ENCODE measurements at regions not wholly inside any gene's neighbourhood (a gene's known extent, or its start where the extent isn't known, plus 50 kb on each side); places are given as distances from the start of the nearest gene placed in this dataset.

- TF ChIP-seq ZNF425 (CRISPR knock-in tag; conservative IDR thresholded peaks at IDR 0.05) (no peak), MXD4 (CRISPR knock-in tag; IDR thresholded peaks at IDR 0.05; ENCODE audit: borderline replicate concordance) (no peak)
Observed at GRCh38 chr12:47481041-47481440, 224.8 kb downstream of the RPAP3 start (continued).

DNA sequence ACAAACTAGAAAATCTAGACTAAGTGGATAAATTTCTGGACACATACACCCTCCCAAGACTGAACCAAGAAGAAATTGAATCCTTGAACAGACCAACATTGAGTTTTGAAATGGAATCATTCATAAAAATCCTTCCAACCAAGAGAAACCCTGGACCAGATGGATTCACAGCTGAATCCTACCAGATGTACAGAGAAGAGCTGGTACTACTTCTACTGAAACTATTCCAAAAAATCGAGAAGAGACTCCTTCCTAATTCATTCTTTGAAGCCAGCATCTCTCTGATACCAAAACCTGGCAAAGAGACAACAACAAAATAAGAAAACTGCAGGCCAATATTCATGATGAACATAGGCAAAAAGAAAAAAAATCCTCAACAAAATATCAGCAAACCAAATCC lies 227.4 kb downstream of the RPAP3 start:
- CTCF ChIA-PET, result no interaction called here
- H3K27ac Mint-ChIP-seq, result no peak overlapping the region
- H3K9me3 Mint-ChIP-seq, result peaks cover 44% of the 10 kb centered on the region
- POLR2A ChIA-PET, result no interaction called here
- H3K4me3 Mint-ChIP-seq, result no peak overlapping the region
- H3K27me3 Mint-ChIP-seq (ENCODE audit: low read depth), result no peaks in the 10 kb centered on the region; the same call in 1 of the 2 replicates
- no peak for DNase-seq (ENCODE audit: low spot score)
- H3K4me1 Mint-ChIP-seq, result peaks cover 5% of the 10 kb centered on the region
- peaks cover 5% of the 10 kb centered on the region for H3K36me3 Mint-ChIP-seq
- no peak for ATAC-seq
- TF ChIP-seq ZNF219 (CRISPR knock-in tag; IDR thresholded peaks at IDR 0.05; ENCODE audit: borderline replicate concordance) (no peak), IRF1 (CRISPR knock-in tag; IDR thresholded peaks at IDR 0.05) (no peak), ZNF121 (CRISPR knock-in tag; IDR thresholded peaks at IDR 0.05) (no peak), SP1 (CRISPR knock-in tag; conservative IDR thresholded peaks at IDR 0.05) (no peak), ZNF263 (CRISPR knock-in tag; IDR thresholded peaks at IDR 0.05; ENCODE audit: low read depth) (no peak), KAT7 (CRISPR knock-in tag; IDR thresholded peaks at IDR 0.05; ENCODE audit: borderline replicate concordance) (no peak), ZNF416 (CRISPR knock-in tag; IDR thresholded peaks at IDR 0.05) (no peak), ZNF423 (CRISPR knock-in tag; IDR thresholded peaks at IDR 0.05) (no peak), JUN (CRISPR knock-in tag; IDR thresholded peaks at IDR 0.05) (no peak), HMGA2 (CRISPR knock-in tag; IDR thresholded peaks at IDR 0.05) (no peak), ZNF396 (CRISPR knock-in tag; IDR thresholded peaks at IDR 0.05; ENCODE audit: borderline replicate concordance) (no peak)
- TF ChIP-seq, protein P1, sequence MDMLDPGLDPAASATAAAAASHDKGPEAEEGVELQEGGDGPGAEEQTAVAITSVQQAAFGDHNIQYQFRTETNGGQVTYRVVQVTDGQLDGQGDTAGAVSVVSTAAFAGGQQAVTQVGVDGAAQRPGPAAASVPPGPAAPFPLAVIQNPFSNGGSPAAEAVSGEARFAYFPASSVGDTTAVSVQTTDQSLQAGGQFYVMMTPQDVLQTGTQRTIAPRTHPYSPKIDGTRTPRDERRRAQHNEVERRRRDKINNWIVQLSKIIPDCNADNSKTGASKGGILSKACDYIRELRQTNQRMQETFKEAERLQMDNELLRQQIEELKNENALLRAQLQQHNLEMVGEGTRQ (CRISPR knock-in tag; IDR thresholded peaks at IDR 0.05), result no peak
- TF ChIP-seq, protein P2, sequence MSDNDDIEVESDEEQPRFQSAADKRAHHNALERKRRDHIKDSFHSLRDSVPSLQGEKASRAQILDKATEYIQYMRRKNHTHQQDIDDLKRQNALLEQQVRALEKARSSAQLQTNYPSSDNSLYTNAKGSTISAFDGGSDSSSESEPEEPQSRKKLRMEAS (CRISPR knock-in tag; IDR thresholded peaks at IDR 0.05), result no peak
- TF ChIP-seq, protein P3, sequence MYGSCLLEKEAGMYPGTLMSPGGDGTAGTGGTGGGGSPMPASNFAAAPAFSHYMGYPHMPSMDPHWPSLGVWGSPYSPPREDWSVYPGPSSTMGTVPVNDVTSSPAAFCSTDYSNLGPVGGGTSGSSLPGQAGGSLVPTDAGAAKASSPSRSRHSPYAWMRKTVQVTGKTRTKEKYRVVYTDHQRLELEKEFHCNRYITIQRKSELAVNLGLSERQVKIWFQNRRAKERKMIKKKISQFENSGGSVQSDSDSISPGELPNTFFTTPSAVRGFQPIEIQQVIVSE (CRISPR knock-in tag; IDR thresholded peaks at IDR 0.05; ENCODE audit: borderline replicate concordance), result no peak

GRCh38 chr12:47473091-47473490 lies 232.7 kb downstream of the RPAP3 start:
- Mint-ChIP-seq H3K9me3 (peaks cover 56% of the 10 kb centered on the region), H3K36me3 (peaks cover 5% of the 10 kb centered on the region), H3K4me3 (no peak overlapping the region), H3K4me1 (no peaks in the 10 kb centered on the region), H3K27me3 (ENCODE audit: low read depth) (no peaks in the 10 kb centered on the region; the same call in 1 of the 2 replicates), H3K27ac (no peak overlapping the region)
- POLR2A ChIA-PET, result no interaction called here
- ATAC-seq, result no peak
- no peak for DNase-seq (ENCODE audit: low spot score)
- CTCF ChIA-PET, result no interaction called here
- no peak for TF ChIP-seq ZNF121 (CRISPR knock-in tag; IDR thresholded peaks at IDR 0.05)
- TF ChIP-seq, protein P4, sequence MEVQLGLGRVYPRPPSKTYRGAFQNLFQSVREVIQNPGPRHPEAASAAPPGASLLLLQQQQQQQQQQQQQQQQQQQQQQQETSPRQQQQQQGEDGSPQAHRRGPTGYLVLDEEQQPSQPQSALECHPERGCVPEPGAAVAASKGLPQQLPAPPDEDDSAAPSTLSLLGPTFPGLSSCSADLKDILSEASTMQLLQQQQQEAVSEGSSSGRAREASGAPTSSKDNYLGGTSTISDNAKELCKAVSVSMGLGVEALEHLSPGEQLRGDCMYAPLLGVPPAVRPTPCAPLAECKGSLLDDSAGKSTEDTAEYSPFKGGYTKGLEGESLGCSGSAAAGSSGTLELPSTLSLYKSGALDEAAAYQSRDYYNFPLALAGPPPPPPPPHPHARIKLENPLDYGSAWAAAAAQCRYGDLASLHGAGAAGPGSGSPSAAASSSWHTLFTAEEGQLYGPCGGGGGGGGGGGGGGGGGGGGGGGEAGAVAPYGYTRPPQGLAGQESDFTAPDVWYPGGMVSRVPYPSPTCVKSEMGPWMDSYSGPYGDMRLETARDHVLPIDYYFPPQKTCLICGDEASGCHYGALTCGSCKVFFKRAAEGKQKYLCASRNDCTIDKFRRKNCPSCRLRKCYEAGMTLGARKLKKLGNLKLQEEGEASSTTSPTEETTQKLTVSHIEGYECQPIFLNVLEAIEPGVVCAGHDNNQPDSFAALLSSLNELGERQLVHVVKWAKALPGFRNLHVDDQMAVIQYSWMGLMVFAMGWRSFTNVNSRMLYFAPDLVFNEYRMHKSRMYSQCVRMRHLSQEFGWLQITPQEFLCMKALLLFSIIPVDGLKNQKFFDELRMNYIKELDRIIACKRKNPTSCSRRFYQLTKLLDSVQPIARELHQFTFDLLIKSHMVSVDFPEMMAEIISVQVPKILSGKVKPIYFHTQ (CRISPR knock-in tag; IDR thresholded peaks at IDR 0.05), result no peak
- TF ChIP-seq TEAD4 (CRISPR knock-in tag; IDR thresholded peaks at IDR 0.05), result no peak
- TF ChIP-seq, protein P5, sequence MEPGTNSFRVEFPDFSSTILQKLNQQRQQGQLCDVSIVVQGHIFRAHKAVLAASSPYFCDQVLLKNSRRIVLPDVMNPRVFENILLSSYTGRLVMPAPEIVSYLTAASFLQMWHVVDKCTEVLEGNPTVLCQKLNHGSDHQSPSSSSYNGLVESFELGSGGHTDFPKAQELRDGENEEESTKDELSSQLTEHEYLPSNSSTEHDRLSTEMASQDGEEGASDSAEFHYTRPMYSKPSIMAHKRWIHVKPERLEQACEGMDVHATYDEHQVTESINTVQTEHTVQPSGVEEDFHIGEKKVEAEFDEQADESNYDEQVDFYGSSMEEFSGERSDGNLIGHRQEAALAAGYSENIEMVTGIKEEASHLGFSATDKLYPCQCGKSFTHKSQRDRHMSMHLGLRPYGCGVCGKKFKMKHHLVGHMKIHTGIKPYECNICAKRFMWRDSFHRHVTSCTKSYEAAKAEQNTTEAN (CRISPR knock-in tag; IDR thresholded peaks at IDR 0.05), result no peak
- TF ChIP-seq RORB (CRISPR knock-in tag; IDR thresholded peaks at IDR 0.05), result no peak
- TF ChIP-seq ZNF317 (CRISPR knock-in tag; IDR thresholded peaks at IDR 0.05; ENCODE audit: borderline replicate concordance, low read depth), result no peak
- TF ChIP-seq, protein P3 (CRISPR knock-in tag; IDR thresholded peaks at IDR 0.05; ENCODE audit: borderline replicate concordance), result no peak
- no peak for TF ChIP-seq NFYB (CRISPR knock-in tag; conservative IDR thresholded peaks at IDR 0.05; ENCODE audit: low read depth)
- no peak for TF ChIP-seq ETV6 (CRISPR knock-in tag; IDR thresholded peaks at IDR 0.05)
- TF ChIP-seq, protein P6, sequence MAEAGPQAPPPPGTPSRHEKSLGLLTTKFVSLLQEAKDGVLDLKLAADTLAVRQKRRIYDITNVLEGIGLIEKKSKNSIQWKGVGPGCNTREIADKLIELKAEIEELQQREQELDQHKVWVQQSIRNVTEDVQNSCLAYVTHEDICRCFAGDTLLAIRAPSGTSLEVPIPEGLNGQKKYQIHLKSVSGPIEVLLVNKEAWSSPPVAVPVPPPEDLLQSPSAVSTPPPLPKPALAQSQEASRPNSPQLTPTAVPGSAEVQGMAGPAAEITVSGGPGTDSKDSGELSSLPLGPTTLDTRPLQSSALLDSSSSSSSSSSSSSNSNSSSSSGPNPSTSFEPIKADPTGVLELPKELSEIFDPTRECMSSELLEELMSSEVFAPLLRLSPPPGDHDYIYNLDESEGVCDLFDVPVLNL (CRISPR knock-in tag; IDR thresholded peaks at IDR 0.05; ENCODE audit: borderline replicate concordance, low read depth), result no peak

Data from WTC11 (cell line).